ENCODE measurements at regions not wholly inside any gene's neighbourhood (a gene's known extent, or its start where the extent isn't known, plus 50 kb on each side); places are given as distances from the start of the nearest gene placed in this dataset.

DNA sequence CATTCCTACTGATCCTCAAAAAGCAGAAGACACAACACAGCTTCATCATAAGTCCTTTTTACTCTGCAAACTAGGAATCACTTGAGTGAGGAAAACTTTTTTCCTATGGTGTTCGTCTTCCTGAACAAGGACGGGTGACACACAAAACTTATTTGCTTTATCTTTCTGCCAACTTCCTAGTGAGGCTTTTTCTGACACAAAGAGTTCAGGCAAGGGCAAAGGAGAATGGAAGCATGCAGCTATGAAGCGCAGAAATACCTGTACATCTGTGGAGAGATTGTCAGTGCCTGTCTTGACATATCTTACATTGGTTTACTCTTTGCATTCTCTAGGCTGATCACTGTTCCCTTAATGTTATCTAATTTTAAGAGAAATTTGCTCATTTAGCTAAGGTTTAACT, 548.0 kb upstream of the IGFBP7 start:
- Histone ChIP-seq H3K79me1 (ENCODE audit: insufficient read depth, low read depth, low read length, poor library complexity, severe bottlenecking) (no peaks in the 10 kb centered on the region), H4K20me1 (ENCODE audit: control insufficient read depth, insufficient read depth, insufficient read length) (no peaks in the 10 kb centered on the region), H4K8ac (replicated peaks; ENCODE audit: insufficient read length, low read depth, low read length) (no peak overlapping the region), H3K4me2 (ENCODE audit: insufficient read depth, insufficient read length, low read length) (no peak overlapping the region), H2BK20ac (ENCODE audit: low read depth, low read length, poor library complexity, severe bottlenecking) (no peak overlapping the region), H3K27ac (ENCODE audit: insufficient read length, low read depth, low read length) (no peak overlapping the region), H2BK12ac (ENCODE audit: insufficient read length, low read depth, low read length) (no peak overlapping the region), H2AFZ (ENCODE audit: low read length) (no peak overlapping the region), H3K4ac (ENCODE audit: low read depth, low read length) (no peak overlapping the region), H3K9ac (ENCODE audit: extremely low read depth, insufficient read length, low read length) (no peak overlapping the region), H3K14ac (ENCODE audit: insufficient read depth, low read length) (no peak overlapping the region), H2BK5ac (ENCODE audit: insufficient read length, low read length) (no peak overlapping the region), H4K91ac (ENCODE audit: insufficient read length, low read depth, low read length) (no peak overlapping the region), H2BK15ac (ENCODE audit: low read depth, low read length) (no peak overlapping the region), H3K27me3 (ENCODE audit: insufficient read depth, low read length) (no peaks in the 10 kb centered on the region), H3K4me1 (ENCODE audit: insufficient read depth, low read length) (no peaks in the 10 kb centered on the region), H3K18ac (ENCODE audit: insufficient read length, low read depth, low read length) (no peak overlapping the region), H3K79me2 (ENCODE audit: insufficient read depth, low read length) (no peaks in the 10 kb centered on the region), H3K23me2 (ENCODE audit: insufficient read length, low read depth, low read length, poor library complexity, severe bottlenecking) (no peaks in the 10 kb centered on the region), H2AK5ac (ENCODE audit: insufficient read length, low read length) (no peak overlapping the region), H2BK120ac (ENCODE audit: low read depth, low read length, poor library complexity, severe bottlenecking) (no peak overlapping the region), H3K23ac (ENCODE audit: insufficient read length, low read depth, low read length) (no peak overlapping the region), H3K9me3 (ENCODE audit: control insufficient read depth, low read depth, low read length) (no peaks in the 10 kb centered on the region), H3K56ac (ENCODE audit: insufficient read length, low read depth, low read length) (no peak overlapping the region), H4K5ac (ENCODE audit: insufficient read length, low read depth, low read length) (no peak overlapping the region), H3T11ph (ENCODE audit: low read length) (no peak overlapping the region)
- no peak overlapping the region for H3K4me3 Mint-ChIP-seq
- H3K4me1 Mint-ChIP-seq, result no peaks in the 10 kb centered on the region
- TF ChIP-seq, protein P1, sequence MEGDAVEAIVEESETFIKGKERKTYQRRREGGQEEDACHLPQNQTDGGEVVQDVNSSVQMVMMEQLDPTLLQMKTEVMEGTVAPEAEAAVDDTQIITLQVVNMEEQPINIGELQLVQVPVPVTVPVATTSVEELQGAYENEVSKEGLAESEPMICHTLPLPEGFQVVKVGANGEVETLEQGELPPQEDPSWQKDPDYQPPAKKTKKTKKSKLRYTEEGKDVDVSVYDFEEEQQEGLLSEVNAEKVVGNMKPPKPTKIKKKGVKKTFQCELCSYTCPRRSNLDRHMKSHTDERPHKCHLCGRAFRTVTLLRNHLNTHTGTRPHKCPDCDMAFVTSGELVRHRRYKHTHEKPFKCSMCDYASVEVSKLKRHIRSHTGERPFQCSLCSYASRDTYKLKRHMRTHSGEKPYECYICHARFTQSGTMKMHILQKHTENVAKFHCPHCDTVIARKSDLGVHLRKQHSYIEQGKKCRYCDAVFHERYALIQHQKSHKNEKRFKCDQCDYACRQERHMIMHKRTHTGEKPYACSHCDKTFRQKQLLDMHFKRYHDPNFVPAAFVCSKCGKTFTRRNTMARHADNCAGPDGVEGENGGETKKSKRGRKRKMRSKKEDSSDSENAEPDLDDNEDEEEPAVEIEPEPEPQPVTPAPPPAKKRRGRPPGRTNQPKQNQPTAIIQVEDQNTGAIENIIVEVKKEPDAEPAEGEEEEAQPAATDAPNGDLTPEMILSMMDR (conservative IDR thresholded peaks at IDR 0.05), result no peak
- H3K36me3 Mint-ChIP-seq (ENCODE audit: insufficient read depth in 1 of 3, low read depth in 3 of 3), result no peaks in the 10 kb centered on the region
- H3K27ac Mint-ChIP-seq, result no peak overlapping the region
- WGBS (ENCODE audit: extremely low coverage, insufficient read length, low lambda C conversion rate), result no CpG with 5 or more reads among the region's 3 CpGs
- no peaks in the 10 kb centered on the region for H3K9me3 Mint-ChIP-seq
- no peak for DNase-seq
- no peaks in the 10 kb centered on the region for H3K27me3 Mint-ChIP-seq (ENCODE audit: low read depth)
